Peyer's patch (tissue), 4 donors: ENCODE measurements at regions not wholly inside any gene's neighbourhood (a gene's known extent, or its start where the extent isn't known, plus 50 kb on each side); places are given as distances from the start of the nearest gene placed in this dataset.

Experiments used
- DNase-seq, 3 donors: peaks; one replicate each; pipeline ENCODE4 v3.0.0-alpha.2; 2017 to 2019
- H3K27ac ChIP-seq, 4 donors: fragments of 200-600 bp; sonication (generic); one replicate each; pipeline ENCODE4 v1.5.1; 2016 to 2019
- H3K27me3 ChIP-seq, 2 donors: fragments of 200-600 bp; sonication (generic); one replicate each; pipeline ENCODE4 v1.5.1; 2019
- H3K36me3 ChIP-seq, 3 donors: fragments of 200-600 bp; sonication (generic); one replicate each; pipeline ENCODE4 v1.5.1; 2016 to 2019
- H3K4me1 ChIP-seq, 4 donors: fragments of 200-600 bp; sonication (generic); one replicate each; pipeline ENCODE4 v1.5.1; 2016 to 2019
- H3K4me3 ChIP-seq, 4 donors: fragments of 200-600 bp; sonication (generic); 1 replicate in 3 of 4; 2 replicates in 1 of 4; pipeline ENCODE4 v1.5.1; 2016 to 2019; ENCODE audit warnings: mild to moderate bottlenecking in 1 of 4
- H3K9me3 ChIP-seq, 4 donors: fragments of 200-600 bp; sonication (generic); one replicate each; pipeline ENCODE4 v1.5.1; 2016 to 2019; ENCODE audit warnings: mild to moderate bottlenecking in 1 of 4
- POLR2A ChIP-seq, 2 donors: fragments of 450-650 bp; IDR thresholded peaks; one replicate each; pipeline ENCODE4 v1.5.1; 2017; ENCODE audit warnings: antibody characterized with exemption in 2 of 2, mild to moderate bottlenecking in 2 of 2, moderate library complexity in 2 of 2
- TF ChIP-seq, protein P1 (sequence below), 6 experiments: fragments of 450-650 bp in 4 of 6; fragments of 200-600 bp in 2 of 6; sonication (generic) in 1 of 6; IDR thresholded peaks; one replicate each; pipeline ENCODE4 v1.5.1; 2017 to 2019; ENCODE audit warnings: antibody characterized with exemption in 6 of 6, mild to moderate bottlenecking in 3 of 6, moderate library complexity in 1 of 6

DNA sequence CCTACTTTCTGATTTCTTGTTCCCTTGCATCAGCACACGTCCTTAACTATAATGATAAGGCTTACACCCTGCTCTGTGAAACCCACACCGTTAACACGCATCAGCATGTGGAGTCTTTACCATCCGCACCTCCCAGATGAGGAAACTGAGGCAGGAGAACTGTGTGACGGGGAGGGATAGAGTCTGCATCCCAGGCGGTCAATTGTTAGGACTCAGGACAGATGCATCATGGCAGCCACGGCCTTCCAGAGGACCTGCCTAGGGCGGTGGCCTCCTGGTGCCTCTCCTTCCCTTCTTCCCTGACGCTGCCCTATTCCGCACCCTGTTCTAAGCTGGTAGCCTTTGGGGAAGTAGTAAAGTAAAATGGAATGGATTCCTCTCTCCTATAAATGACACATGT lies 326.0 kb downstream of the TEX29 start:
- TF ChIP-seq POLR2A (IDR thresholded peaks at IDR 0.05) = no peak
- TF ChIP-seq, protein P1, sequence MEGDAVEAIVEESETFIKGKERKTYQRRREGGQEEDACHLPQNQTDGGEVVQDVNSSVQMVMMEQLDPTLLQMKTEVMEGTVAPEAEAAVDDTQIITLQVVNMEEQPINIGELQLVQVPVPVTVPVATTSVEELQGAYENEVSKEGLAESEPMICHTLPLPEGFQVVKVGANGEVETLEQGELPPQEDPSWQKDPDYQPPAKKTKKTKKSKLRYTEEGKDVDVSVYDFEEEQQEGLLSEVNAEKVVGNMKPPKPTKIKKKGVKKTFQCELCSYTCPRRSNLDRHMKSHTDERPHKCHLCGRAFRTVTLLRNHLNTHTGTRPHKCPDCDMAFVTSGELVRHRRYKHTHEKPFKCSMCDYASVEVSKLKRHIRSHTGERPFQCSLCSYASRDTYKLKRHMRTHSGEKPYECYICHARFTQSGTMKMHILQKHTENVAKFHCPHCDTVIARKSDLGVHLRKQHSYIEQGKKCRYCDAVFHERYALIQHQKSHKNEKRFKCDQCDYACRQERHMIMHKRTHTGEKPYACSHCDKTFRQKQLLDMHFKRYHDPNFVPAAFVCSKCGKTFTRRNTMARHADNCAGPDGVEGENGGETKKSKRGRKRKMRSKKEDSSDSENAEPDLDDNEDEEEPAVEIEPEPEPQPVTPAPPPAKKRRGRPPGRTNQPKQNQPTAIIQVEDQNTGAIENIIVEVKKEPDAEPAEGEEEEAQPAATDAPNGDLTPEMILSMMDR (IDR thresholded peaks at IDR 0.05) = no peak
- Histone ChIP-seq H3K4me1 (no peaks in the 10 kb centered on the region), H3K27me3 (no peaks in the 10 kb centered on the region), H3K36me3 (no peaks in the 10 kb centered on the region), H3K4me3 (no peak overlapping the region), H3K9me3 (no peaks in the 10 kb centered on the region), H3K27ac (no peak overlapping the region)
- peak in 1 of 3 donors; percentile 8 for DNase-seq

DNA sequence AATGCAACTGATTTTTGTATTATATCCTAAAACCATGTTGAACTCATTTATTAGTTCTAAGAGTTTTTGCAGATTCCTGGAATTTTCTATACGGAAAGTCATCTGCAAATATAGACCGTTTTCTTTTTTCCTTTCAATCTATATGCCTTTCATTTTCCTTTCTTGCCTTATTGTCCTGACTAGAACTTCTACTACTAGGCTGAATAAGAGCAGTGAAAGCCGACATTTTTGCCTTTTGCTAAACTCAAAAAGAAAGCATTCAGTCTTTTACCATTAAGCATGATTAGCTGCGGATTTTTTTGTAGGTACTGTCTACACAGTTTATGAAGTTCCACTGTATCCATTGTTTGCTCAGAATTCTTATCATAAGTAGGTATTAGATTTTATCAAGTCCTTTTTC lies 328.4 kb downstream of the TEX29 start:
- DNase-seq = no peak
- TF ChIP-seq, protein P1 (IDR thresholded peaks at IDR 0.05) = no peak
- Histone ChIP-seq H3K36me3 (no peaks in the 10 kb centered on the region), H3K9me3 (no peaks in the 10 kb centered on the region), H3K4me3 (no peak overlapping the region), H3K27ac (no peak overlapping the region), H3K4me1 (no peaks in the 10 kb centered on the region), H3K27me3 (no peaks in the 10 kb centered on the region)

DNA sequence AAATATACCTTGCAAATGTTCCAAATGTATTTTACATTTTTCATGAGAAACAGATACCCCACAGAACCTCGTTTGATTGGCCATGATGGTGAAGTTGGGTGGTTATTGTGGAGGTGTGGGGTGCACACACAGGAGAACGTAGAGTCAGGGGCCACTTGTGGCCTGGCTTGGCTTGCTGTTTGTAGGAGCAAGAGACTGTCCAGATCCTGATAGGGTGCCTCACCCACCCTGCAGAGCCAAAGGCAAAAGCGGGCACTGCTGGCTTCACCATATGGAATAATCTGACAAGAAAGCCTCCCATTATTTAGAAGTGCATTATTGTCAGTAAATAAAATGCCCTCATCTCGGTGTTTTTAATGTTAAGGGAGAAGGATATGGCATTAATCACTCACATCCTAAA lies 330.2 kb downstream of the TEX29 start:
- Histone ChIP-seq H3K4me3 (no peak overlapping the region), H3K27me3 (no peaks in the 10 kb centered on the region), H3K4me1 (no peaks in the 10 kb centered on the region), H3K27ac (no peak overlapping the region), H3K36me3 (no peaks in the 10 kb centered on the region), H3K9me3 (no peaks in the 10 kb centered on the region)
- no peak for TF ChIP-seq POLR2A (IDR thresholded peaks at IDR 0.05)
- TF ChIP-seq, protein P1 (IDR thresholded peaks at IDR 0.05) = no peak
- DNase-seq = no peak

DNA sequence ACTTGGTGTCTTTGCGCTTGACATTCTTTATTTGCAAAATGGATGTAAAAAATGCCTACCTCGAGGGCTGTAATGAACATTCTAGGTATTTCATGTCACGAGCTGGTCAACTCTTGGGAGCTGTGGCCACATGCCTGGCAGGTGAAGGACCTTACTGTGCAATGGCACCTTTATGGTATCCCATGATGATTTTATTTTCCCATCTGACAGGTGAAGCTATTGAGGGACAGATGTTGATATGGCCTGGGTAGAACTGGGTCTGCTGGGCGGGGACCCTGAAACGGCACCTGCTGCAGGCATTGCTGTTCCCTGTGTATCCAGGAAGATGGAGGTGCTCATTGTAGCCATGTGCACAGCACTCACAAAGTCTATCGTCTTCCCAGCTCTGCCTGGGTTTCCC lies 332.2 kb downstream of the TEX29 start:
- H3K36me3 ChIP-seq = no peaks in the 10 kb centered on the region
- no peak overlapping the region for H3K4me3 ChIP-seq
- no peak for DNase-seq
- H3K27ac ChIP-seq = no peak overlapping the region
- no peaks in the 10 kb centered on the region for H3K9me3 ChIP-seq
- TF ChIP-seq POLR2A (IDR thresholded peaks at IDR 0.05) = no peak
- TF ChIP-seq, protein P1 (IDR thresholded peaks at IDR 0.05) = no peak
- no peaks in the 10 kb centered on the region for H3K27me3 ChIP-seq
- no peaks in the 10 kb centered on the region for H3K4me1 ChIP-seq

DNA sequence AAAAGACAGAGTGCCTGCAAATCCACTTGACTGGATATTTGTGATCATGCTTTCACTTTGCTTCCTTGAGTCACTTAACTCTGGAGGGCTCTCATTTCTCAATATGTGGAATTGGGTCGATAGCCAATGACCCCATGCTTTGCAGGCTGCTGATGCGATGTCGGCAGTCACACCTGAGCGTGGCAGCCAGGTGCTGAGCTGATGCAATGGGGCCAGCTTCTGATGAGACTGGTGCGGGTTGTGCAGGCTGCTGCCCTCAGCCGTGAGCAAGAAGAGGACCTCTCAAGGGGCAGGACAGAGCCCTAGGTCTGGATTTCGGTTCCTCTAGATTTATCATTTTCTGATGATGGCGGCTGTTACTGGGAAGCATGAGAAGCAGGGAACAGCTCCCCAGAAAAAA lies 334.1 kb downstream of the TEX29 start:
- Histone ChIP-seq H3K4me3 (no peak overlapping the region), H3K27ac (no peak overlapping the region), H3K9me3 (no peaks in the 10 kb centered on the region), H3K4me1 (no peaks in the 10 kb centered on the region), H3K36me3 (no peaks in the 10 kb centered on the region), H3K27me3 (no peaks in the 10 kb centered on the region)
- no peak for DNase-seq
- TF ChIP-seq, protein P1 (IDR thresholded peaks at IDR 0.05) = no peak
- TF ChIP-seq POLR2A (IDR thresholded peaks at IDR 0.05) = no peak

DNA sequence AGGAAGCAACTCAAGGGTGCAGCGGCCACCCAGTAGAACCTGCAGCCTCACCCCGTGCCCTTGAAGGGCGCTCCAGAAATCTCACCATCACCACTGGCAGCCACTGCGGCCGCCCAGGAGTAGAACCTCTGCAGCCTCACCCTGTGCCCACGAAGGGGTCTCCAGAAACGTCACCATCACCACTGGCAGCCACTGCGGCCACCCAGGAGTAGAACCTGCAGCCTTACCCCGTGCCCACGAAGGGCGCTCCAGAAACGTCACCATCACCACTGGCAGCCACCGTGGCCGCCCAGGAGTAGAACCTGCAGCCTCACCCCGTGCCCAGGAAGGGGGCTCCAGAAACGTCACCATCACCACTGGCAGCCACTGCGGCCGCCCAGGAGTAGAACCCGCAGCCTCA lies 336.0 kb downstream of the TEX29 start:
- DNase-seq = no peak
- no peak for TF ChIP-seq POLR2A (IDR thresholded peaks at IDR 0.05)
- no peak overlapping the region for H3K4me3 ChIP-seq
- no peak overlapping the region for H3K27ac ChIP-seq
- no peaks in the 10 kb centered on the region for H3K4me1 ChIP-seq
- H3K9me3 ChIP-seq = no peaks in the 10 kb centered on the region
- no peaks in the 10 kb centered on the region for H3K36me3 ChIP-seq
- no peaks in the 10 kb centered on the region for H3K27me3 ChIP-seq
